ENCODE measurements at regions not wholly inside any gene's neighbourhood (a gene's known extent, or its start where the extent isn't known, plus 50 kb on each side); places are given as distances from the start of the nearest gene placed in this dataset.

- TF ChIP-seq SUZ12 (IDR thresholded peaks at IDR 0.05; ENCODE audit: extremely low read depth, insufficient read depth, insufficient read length): no peak
- no peak for TF ChIP-seq ZNF274 (IDR thresholded peaks at IDR 0.05; ENCODE audit: low read depth, low read length)
- TF ChIP-seq YY1 (IDR thresholded peaks at IDR 0.05; ENCODE audit: insufficient read depth, insufficient read length): no peak
These were observed 454.8 kb downstream of the NOVA1 start for GRCh38 chr14:26143057-26143456.
